ENCODE measurements at regions not wholly inside any gene's neighbourhood (a gene's known extent, or its start where the extent isn't known, plus 50 kb on each side); places are given as distances from the start of the nearest gene placed in this dataset.

DNA sequence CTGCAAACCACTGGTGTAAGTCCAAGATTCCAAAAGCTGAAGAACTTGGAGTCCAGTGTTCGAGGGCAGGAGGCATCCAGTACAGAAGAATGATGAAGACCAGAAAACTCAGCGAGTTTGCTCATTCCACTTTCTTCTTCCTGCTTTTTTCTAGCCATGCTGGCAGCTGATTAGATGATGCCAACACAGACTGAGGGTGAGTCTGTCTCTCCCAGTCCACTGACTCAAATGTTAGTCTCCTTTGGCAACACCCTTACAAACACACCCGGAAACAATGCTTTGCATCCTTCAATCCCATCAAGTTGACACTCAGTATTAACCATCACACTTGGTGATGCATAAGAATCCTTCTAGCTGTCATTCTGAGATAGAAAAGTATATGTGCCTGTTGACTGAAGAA is 1504.6 kb downstream of the EFNB2 start:
- TF ChIP-seq EP300 (IDR thresholded peaks at IDR 0.05; ENCODE audit: borderline replicate concordance) (no peak), TAF1 (IDR thresholded peaks at IDR 0.05; ENCODE audit: low read depth) (no peak), EGR1 (IDR thresholded peaks at IDR 0.05) (no peak), REST (IDR thresholded peaks at IDR 0.05; ENCODE audit: low read depth) (no peak), MAX (IDR thresholded peaks at IDR 0.05) (no peak), TEAD4 (IDR thresholded peaks at IDR 0.05) (no peak)
